IMR-90 (cell line): ENCODE measurements at regions not wholly inside any gene's neighbourhood (a gene's known extent, or its start where the extent isn't known, plus 50 kb on each side); places are given as distances from the start of the nearest gene placed in this dataset.

Source experiments
- ATAC-seq: fragments of 200-7000 bp; cut with Tn5 transposase; 2 replicates; pipeline ENCODE4 v1.9.1; 2020; ENCODE audit warnings: low read depth, mild to moderate bottlenecking, moderate library complexity
- BruUV-seq: library from RNA; stranded (reverse); fragments of 400-500 nt; replicated peaks from 2 replicates; lab custom pipeline; 2021; lab: Mats Ljungman, UMichigan
- CTCF ChIA-PET: fragments of 300-600 bp; formaldehyde crosslinking; extraction: SDS; loops from one replicate; lab custom pipeline; 2021; ENCODE audit warnings: antibody characterized with exemption; lab: Yijun Ruan, JAX
- POLR2A ChIA-PET: fragments of 300-600 bp; sonication (Branson Sonifier 250); formaldehyde crosslinking; loops from one replicate; lab custom pipeline; 2022; ENCODE audit warnings: antibody characterized with exemption; ENCODE audit not compliant: unreplicated experiment; lab: Charles Lee
- DNase-seq: peaks from one replicate; pipeline ENCODE4 v3.0.0; 2013
- H2AFZ ChIP-seq: replicated peaks from 2 replicates; pipeline ENCODE3; 2013; ENCODE audit warnings: low read length, mild to moderate bottlenecking; ENCODE audit not compliant: poor library complexity
- H2AK5ac ChIP-seq: 2 replicates; pipeline ENCODE4 v1.6.1; 2013; ENCODE audit warnings: low read depth, low read length, inconsistent platforms
- H2AK9ac ChIP-seq: replicated peaks from 2 replicates; pipeline ENCODE3; 2013; ENCODE audit warnings: mild to moderate bottlenecking, low read depth, low read length, moderate library complexity; ENCODE audit not compliant: poor library complexity
- H2BK120ac ChIP-seq: 2 replicates; pipeline ENCODE4 v1.6.1; 2013; ENCODE audit warnings: low read depth, low read length, inconsistent platforms
- H2BK15ac ChIP-seq: 3 replicates; pipeline ENCODE4 v1.6.1; 2013; ENCODE audit warnings: low read depth, low read length, inconsistent platforms
- H2BK20ac ChIP-seq: 2 replicates; pipeline ENCODE4 v1.6.1; 2013; ENCODE audit warnings: low read depth, mild to moderate bottlenecking, inconsistent platforms, low read length, moderate library complexity
- H2BK5ac ChIP-seq: 2 replicates; pipeline ENCODE4 v1.6.1; 2013; ENCODE audit warnings: mild to moderate bottlenecking, low read depth, low read length, inconsistent platforms; ENCODE audit not compliant: poor library complexity, severe bottlenecking
- H3K14ac ChIP-seq: replicated peaks from 2 replicates; pipeline ENCODE4 v1.6.1; 2013; ENCODE audit warnings: low read depth, low read length, inconsistent platforms
- H3K18ac ChIP-seq: 2 replicates; pipeline ENCODE4 v1.6.1; 2013; ENCODE audit warnings: low read depth, low read length, control low read depth
- H3K23ac ChIP-seq: 2 replicates; pipeline ENCODE4 v1.6.1; 2013; ENCODE audit warnings: low read depth, low read length, inconsistent platforms
- H3K27ac ChIP-seq: 2 replicates; pipeline ENCODE4 v1.5.1; 2013; ENCODE audit warnings: mild to moderate bottlenecking, control low read depth, low read length; ENCODE audit not compliant: insufficient read depth
- H3K27me3 ChIP-seq: 2 replicates; pipeline ENCODE4 v1.6.1; 2013; ENCODE audit warnings: low read length; ENCODE audit not compliant: control insufficient read depth, insufficient read depth
- H3K36me3 ChIP-seq: 2 replicates; pipeline ENCODE4 v1.6.1; 2013; ENCODE audit warnings: low read length, mixed read lengths; ENCODE audit not compliant: control insufficient read depth, insufficient read depth
- H3K4ac ChIP-seq: 2 replicates; pipeline ENCODE4 v1.6.1; 2013; ENCODE audit warnings: low read depth, low read length, inconsistent platforms
- H3K4me1 ChIP-seq: 2 replicates; pipeline ENCODE4 v1.6.1; 2013; ENCODE audit warnings: low read length, mixed read lengths; ENCODE audit not compliant: control insufficient read depth, insufficient read depth
- H3K4me2 ChIP-seq: 2 replicates; pipeline ENCODE4 v1.6.1; 2013; ENCODE audit warnings: low read depth, mild to moderate bottlenecking, control low read depth, low read length, moderate library complexity
- H3K4me3 ChIP-seq: 2 replicates; pipeline ENCODE4 v1.5.1; 2013; ENCODE audit warnings: low read depth, mild to moderate bottlenecking, control low read depth, low read length, moderate library complexity; ENCODE audit not compliant: insufficient read depth
- H3K56ac ChIP-seq: 2 replicates; pipeline ENCODE4 v1.6.1; 2013; ENCODE audit warnings: low read length, inconsistent platforms; ENCODE audit not compliant: insufficient read depth; ENCODE audit errors: extremely low read depth
- H3K79me1 ChIP-seq, 2 experiments: 2 replicates each; pipeline ENCODE4 v1.6.1; 2013; ENCODE audit warnings: low read length in 2 of 2, inconsistent platforms in 1 of 2, low read depth in 1 of 2
- H3K9ac ChIP-seq: 2 replicates; pipeline ENCODE4 v1.6.1; 2013; ENCODE audit warnings: low read depth, low read length, control low read depth
- H3K9me1 ChIP-seq: 2 replicates; pipeline ENCODE4 v1.6.1; 2013; ENCODE audit warnings: low read length, inconsistent platforms; ENCODE audit not compliant: insufficient read depth
- H3K9me3 ChIP-seq: 2 replicates; pipeline ENCODE4 v1.6.1; 2013; ENCODE audit warnings: low read length; ENCODE audit not compliant: control insufficient read depth, insufficient read depth
- H4K20me1 ChIP-seq: 2 replicates; pipeline ENCODE4 v1.6.1; 2013; ENCODE audit warnings: low read length, inconsistent platforms; ENCODE audit not compliant: insufficient read depth
- H4K5ac ChIP-seq: 2 replicates; pipeline ENCODE4 v1.6.1; 2013; ENCODE audit warnings: mild to moderate bottlenecking, low read depth, low read length, control low read depth
- H4K8ac ChIP-seq, 2 experiments: 2 replicates each; pipeline ENCODE4 v1.6.1; 2013; ENCODE audit warnings: low read depth in 2 of 2, low read length in 2 of 2, control low read depth in 1 of 2, inconsistent platforms in 1 of 2
- H4K91ac ChIP-seq: 2 replicates; pipeline ENCODE4 v1.6.1; 2013; ENCODE audit warnings: low read depth, low read length, inconsistent platforms; ENCODE audit not compliant: insufficient read depth
- MAFK ChIP-seq: IDR thresholded peaks from 2 replicates; pipeline ENCODE4 v1.6.1; 2012; ENCODE audit warnings: low read depth, low read length, improper control_type of control experiment
- MAZ ChIP-seq: IDR thresholded peaks from 2 replicates; pipeline ENCODE4 v1.6.1; 2012; ENCODE audit warnings: low read depth, mild to moderate bottlenecking, low read length, improper control_type of control experiment, moderate library complexity, borderline replicate concordance
- MXI1 ChIP-seq: IDR thresholded peaks from 2 replicates; pipeline ENCODE4 v1.6.1; 2012; ENCODE audit warnings: low read depth, mild to moderate bottlenecking, low read length, moderate library complexity, borderline replicate concordance
- POLR2A ChIP-seq: IDR thresholded peaks from 2 replicates; pipeline ENCODE4 v1.6.1; 2012; ENCODE audit warnings: mild to moderate bottlenecking, low read depth, low read length
- RAD21 ChIP-seq: IDR thresholded peaks from 2 replicates; pipeline ENCODE4 v1.6.1; 2012; ENCODE audit warnings: low read length, improper control_type of control experiment
- SMC3 ChIP-seq: fragments of 150-350 bp; IDR thresholded peaks from 2 replicates; pipeline ENCODE4 v1.6.1; 2016; ENCODE audit warnings: low read depth, mild to moderate bottlenecking, antibody characterized with exemption, low read length, moderate library complexity
- USF2 ChIP-seq: fragments of 150-350 bp; IDR thresholded peaks from 2 replicates; pipeline ENCODE4 v1.6.1; 2017; ENCODE audit warnings: mild to moderate bottlenecking, antibody characterized with exemption, low read length, low read depth
- WGBS, 2 experiments: methylation state at CpG; one replicate each; pipeline versions ENCODE4 v1.1.5 to v1.1.7; 2013; ENCODE audit warnings: missing lambda C conversion rate in 2 of 2; ENCODE audit not compliant: insufficient read length in 1 of 2; ENCODE audit errors: extremely low coverage in 2 of 2; 5-methylcytosine and 5-hydroxymethylcytosine counted together
- dilution Hi-C: fragments of 300-500 bp; cut with HindIII; formaldehyde crosslinking; loops from one replicate; pipeline ENCODE4 v1.14.3; 2018; ENCODE audit warnings: low sequenced_read_pairs; ENCODE audit not compliant: unreplicated experiment
- in situ Hi-C: fragments of 300-500 bp; cut with MboI; formaldehyde crosslinking; loops from 3 replicates; pipeline ENCODE4 v1.14.3; 2019; ENCODE audit warnings: low sequenced_read_pairs, inconsistent platforms, mixed read lengths
- intact Hi-C: fragments of 100-400 bp; cut with micrococcal nuclease; formaldehyde crosslinking; loops from 2 replicates; pipeline ENCODE4 v1.10.0; 2022
- TF ChIP-seq, protein P1 (sequence below): fragments of 150-350 bp; IDR thresholded peaks from 2 replicates; pipeline ENCODE4 v1.6.1; 2016; ENCODE audit warnings: low read depth, mild to moderate bottlenecking, low read length, moderate library complexity, borderline replicate concordance

DNA sequence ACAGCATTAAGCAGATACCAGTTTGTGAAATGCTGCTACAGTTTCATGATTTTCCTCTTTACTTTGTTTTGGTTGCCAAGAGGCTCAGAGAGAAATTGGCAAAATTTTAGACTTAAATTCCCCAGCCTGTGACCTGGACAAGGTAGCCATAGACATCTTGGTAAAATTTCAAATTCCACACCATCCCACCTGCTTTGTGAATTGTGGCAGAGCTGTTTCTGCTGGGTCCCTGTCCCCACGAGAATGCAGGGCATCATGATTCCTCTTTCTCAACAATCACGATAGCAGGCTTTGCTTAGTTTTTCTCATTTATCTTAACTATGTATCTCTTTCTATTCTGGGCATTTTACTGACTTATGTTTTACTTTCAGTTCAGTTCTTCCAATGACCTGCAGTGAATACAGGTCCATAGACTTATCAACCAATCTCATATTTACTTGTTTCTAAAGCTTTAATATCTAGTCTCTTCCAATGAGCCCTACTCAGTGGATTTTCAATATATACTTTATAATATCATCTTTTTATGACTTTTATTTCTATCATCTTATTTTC, 351.6 kb downstream of the SOCS6 start:
- BruUV-seq: no TSS peak
- H4K20me1 ChIP-seq: no peaks in the 10 kb centered on the region
- intact Hi-C loops (no loop called here), in situ Hi-C loops (no loop called here), dilution Hi-C loops (no loop called here)
- TF ChIP-seq SMC3: no peak
- TF ChIP-seq RAD21: no peak
- TF ChIP-seq USF2: no peak
- TF ChIP-seq MXI1: no peak
- no peak for TF ChIP-seq MAZ
- TF ChIP-seq POLR2A: no peak
- no peak for TF ChIP-seq MAFK
- TF ChIP-seq, protein P1, sequence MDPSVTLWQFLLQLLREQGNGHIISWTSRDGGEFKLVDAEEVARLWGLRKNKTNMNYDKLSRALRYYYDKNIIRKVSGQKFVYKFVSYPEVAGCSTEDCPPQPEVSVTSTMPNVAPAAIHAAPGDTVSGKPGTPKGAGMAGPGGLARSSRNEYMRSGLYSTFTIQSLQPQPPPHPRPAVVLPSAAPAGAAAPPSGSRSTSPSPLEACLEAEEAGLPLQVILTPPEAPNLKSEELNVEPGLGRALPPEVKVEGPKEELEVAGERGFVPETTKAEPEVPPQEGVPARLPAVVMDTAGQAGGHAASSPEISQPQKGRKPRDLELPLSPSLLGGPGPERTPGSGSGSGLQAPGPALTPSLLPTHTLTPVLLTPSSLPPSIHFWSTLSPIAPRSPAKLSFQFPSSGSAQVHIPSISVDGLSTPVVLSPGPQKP: no peak
- H3K14ac ChIP-seq: no peak overlapping the region
- ChIA-PET CTCF (no interaction called here), POLR2A (no interaction called here)
- no peak overlapping the region for H3K4me3 ChIP-seq
- no peak overlapping the region for H4K8ac ChIP-seq
- H2BK5ac ChIP-seq: no peak overlapping the region
- H3K36me3 ChIP-seq: no peaks in the 10 kb centered on the region
- no peaks in the 10 kb centered on the region for H3K9me1 ChIP-seq
- H4K5ac ChIP-seq: no peak overlapping the region
- H3K4me1 ChIP-seq: no peaks in the 10 kb centered on the region
- 20% methylated on average over 2 of the region's 2 CpGs; no CpG with 5 or more reads in 1 of the 2 experiments for WGBS, 2 experiments
- no peak overlapping the region for H3K18ac ChIP-seq
- no peaks in the 10 kb centered on the region for H3K79me1 ChIP-seq
- H2BK20ac ChIP-seq: no peak overlapping the region
- H3K4ac ChIP-seq: no peak overlapping the region
- DNase-seq (no peak), ATAC-seq (no peak)
- H2AK5ac ChIP-seq: no peak overlapping the region
- no peak overlapping the region for H2BK120ac ChIP-seq
- no peak overlapping the region for H3K9ac ChIP-seq
- H4K91ac ChIP-seq: no peak overlapping the region
- no peak overlapping the region for H2AFZ ChIP-seq
- H3K4me2 ChIP-seq: no peak overlapping the region
- H2AK9ac ChIP-seq: no peak overlapping the region
- no peak overlapping the region for H3K27ac ChIP-seq
- no peak overlapping the region for H3K56ac ChIP-seq
- H3K27me3 ChIP-seq: no peaks in the 10 kb centered on the region
- no peak overlapping the region for H2BK15ac ChIP-seq
- H3K23ac ChIP-seq: no peak overlapping the region
- no peaks in the 10 kb centered on the region for H3K9me3 ChIP-seq
